ENCODE measurements at regions not wholly inside any gene's neighbourhood (a gene's known extent, or its start where the extent isn't known, plus 50 kb on each side); places are given as distances from the start of the nearest gene placed in this dataset.

GRCh38 chr4:100574607-100575006 lies 56.8 kb upstream of the EMCN start:
- no peak overlapping the region for H3K4me3 Mint-ChIP-seq

GRCh38 chr4:100569196-100569595 lies 51.4 kb upstream of the EMCN start:
- H3K36me3 Mint-ChIP-seq (ENCODE audit: low read depth): no peaks in the 10 kb centered on the region
- H3K4me1 Mint-ChIP-seq (ENCODE audit: low read depth): peaks cover 21% of the 10 kb centered on the region
- peak; percentile 26 for DNase-seq
- intact Hi-C loops (cut with micrococcal nuclease): loop anchor here (1.0 to 10.0 kb wide), 5 partner anchors 22 to 714 kb away; no protein-coding TSS in a partner anchor
- H3K27me3 Mint-ChIP-seq (ENCODE audit: low read depth): peaks cover 2% of the 10 kb centered on the region
- no peak overlapping the region for H3K4me3 Mint-ChIP-seq
- H3K9me3 Mint-ChIP-seq: no peaks in the 10 kb centered on the region
- H3K27ac Mint-ChIP-seq: peak overlapping the region; percentile 59
- CTCF ChIA-PET: interaction anchor here (0.7 kb wide), 1 partner anchor 26 kb away, joined by 3 read pairs; no protein-coding TSS in a partner anchor

More at GRCh38 chr4:100574607-100575006, 56.8 kb upstream of the EMCN start:
- Mint-ChIP-seq H3K9me3 (no peaks in the 10 kb centered on the region), H3K36me3 (ENCODE audit: low read depth) (no peaks in the 10 kb centered on the region), H3K27me3 (ENCODE audit: low read depth) (peaks cover 4% of the 10 kb centered on the region), H3K27ac (no peak overlapping the region), H3K4me1 (ENCODE audit: low read depth) (no peaks in the 10 kb centered on the region)
- intact Hi-C loops (cut with micrococcal nuclease): no loop called here
- no peak for DNase-seq
- CTCF ChIA-PET: interaction anchor here (0.6 kb wide), 1 partner anchor 367 kb away, joined by 3 read pairs; no protein-coding TSS in a partner anchor
